H1 (cell line): ENCODE measurements at regions not wholly inside any gene's neighbourhood (a gene's known extent, or its start where the extent isn't known, plus 50 kb on each side); places are given as distances from the start of the nearest gene placed in this dataset.

Experiments used
- TF ChIP-seq, protein P1 (sequence below): IDR thresholded peaks from 2 replicates; pipeline ENCODE4 v1.6.1; 2011; ENCODE audit warnings: low read length, improper control_type of control experiment

DNA sequence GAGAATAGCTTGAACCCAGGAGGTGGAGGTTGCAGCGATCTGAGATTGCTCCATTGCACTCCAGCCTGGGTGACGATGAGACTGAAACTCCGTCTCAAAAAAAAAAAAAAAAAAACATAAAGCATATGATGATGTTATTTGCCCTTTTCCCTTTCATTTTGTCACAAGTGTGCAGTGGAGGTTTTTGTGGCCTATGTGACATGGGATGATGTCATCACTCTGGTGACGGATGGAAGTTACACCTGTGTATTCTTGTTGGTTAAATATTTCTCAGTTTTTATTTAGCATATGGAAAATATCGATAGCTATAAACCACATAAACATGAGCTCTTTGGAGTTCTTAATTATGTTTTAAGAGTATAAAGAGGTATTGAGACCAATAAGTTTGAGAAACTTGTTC, 71.8 kb upstream of the EMX2 start (continued):
- TF ChIP-seq, protein P1, sequence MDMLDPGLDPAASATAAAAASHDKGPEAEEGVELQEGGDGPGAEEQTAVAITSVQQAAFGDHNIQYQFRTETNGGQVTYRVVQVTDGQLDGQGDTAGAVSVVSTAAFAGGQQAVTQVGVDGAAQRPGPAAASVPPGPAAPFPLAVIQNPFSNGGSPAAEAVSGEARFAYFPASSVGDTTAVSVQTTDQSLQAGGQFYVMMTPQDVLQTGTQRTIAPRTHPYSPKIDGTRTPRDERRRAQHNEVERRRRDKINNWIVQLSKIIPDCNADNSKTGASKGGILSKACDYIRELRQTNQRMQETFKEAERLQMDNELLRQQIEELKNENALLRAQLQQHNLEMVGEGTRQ: no peak
